Erythroblast (primary cell): ENCODE measurements at regions not wholly inside any gene's neighbourhood (a gene's known extent, or its start where the extent isn't known, plus 50 kb on each side); places are given as distances from the start of the nearest gene placed in this dataset.

Source experiments
- GATA1 ChIP-seq: IDR thresholded peaks from 2 replicates; pipeline ENCODE4 v1.6.1; 2011; ENCODE audit warnings: low read depth, mild to moderate bottlenecking, control low read depth, low read length, moderate library complexity
- POLR2A ChIP-seq: IDR thresholded peaks from 2 replicates; pipeline ENCODE4 v1.6.1; 2011; ENCODE audit warnings: mild to moderate bottlenecking, low read length

GRCh38 chr12:20040831-20041230 is 327.5 kb upstream of the PDE3A start:
- TF ChIP-seq POLR2A (no peak), GATA1 (no peak)
